Panc1 (cell line): ENCODE measurements at regions not wholly inside any gene's neighbourhood (a gene's known extent, or its start where the extent isn't known, plus 50 kb on each side); places are given as distances from the start of the nearest gene placed in this dataset.

Experiments used
- CTCF ChIP-seq: fragments of 450-650 bp; IDR thresholded peaks from 2 replicates; pipeline ENCODE4 v1.5.1; 2017; ENCODE audit warnings: mild to moderate bottlenecking
- POLR2AphosphoS5 ChIP-seq: IDR thresholded peaks from 2 replicates; pipeline ENCODE4 v1.6.1; 2012; ENCODE audit warnings: mild to moderate bottlenecking, low read depth, low read length, moderate library complexity
- TCF7L2 ChIP-seq: IDR thresholded peaks from 2 replicates; pipeline ENCODE4 v1.6.1; 2011; ENCODE audit warnings: mild to moderate bottlenecking, low read depth, low read length, inconsistent platforms
- TF ChIP-seq, protein P1 (sequence below), 2 experiments: IDR thresholded peaks; 2 replicates each; pipeline ENCODE4 v1.6.1; 2011 to 2012; ENCODE audit warnings: low read depth in 2 of 2, control low read depth in 1 of 2, low read length in 1 of 2, mild to moderate bottlenecking in 1 of 2, moderate library complexity in 1 of 2; ENCODE audit not compliant: insufficient read depth in 1 of 2

GRCh38 chr1:5515501-5515900 is 476.7 kb downstream of the NPHP4 start:
- no peak for TF ChIP-seq POLR2AphosphoS5
- no peak for TF ChIP-seq CTCF
- TF ChIP-seq, protein P1, sequence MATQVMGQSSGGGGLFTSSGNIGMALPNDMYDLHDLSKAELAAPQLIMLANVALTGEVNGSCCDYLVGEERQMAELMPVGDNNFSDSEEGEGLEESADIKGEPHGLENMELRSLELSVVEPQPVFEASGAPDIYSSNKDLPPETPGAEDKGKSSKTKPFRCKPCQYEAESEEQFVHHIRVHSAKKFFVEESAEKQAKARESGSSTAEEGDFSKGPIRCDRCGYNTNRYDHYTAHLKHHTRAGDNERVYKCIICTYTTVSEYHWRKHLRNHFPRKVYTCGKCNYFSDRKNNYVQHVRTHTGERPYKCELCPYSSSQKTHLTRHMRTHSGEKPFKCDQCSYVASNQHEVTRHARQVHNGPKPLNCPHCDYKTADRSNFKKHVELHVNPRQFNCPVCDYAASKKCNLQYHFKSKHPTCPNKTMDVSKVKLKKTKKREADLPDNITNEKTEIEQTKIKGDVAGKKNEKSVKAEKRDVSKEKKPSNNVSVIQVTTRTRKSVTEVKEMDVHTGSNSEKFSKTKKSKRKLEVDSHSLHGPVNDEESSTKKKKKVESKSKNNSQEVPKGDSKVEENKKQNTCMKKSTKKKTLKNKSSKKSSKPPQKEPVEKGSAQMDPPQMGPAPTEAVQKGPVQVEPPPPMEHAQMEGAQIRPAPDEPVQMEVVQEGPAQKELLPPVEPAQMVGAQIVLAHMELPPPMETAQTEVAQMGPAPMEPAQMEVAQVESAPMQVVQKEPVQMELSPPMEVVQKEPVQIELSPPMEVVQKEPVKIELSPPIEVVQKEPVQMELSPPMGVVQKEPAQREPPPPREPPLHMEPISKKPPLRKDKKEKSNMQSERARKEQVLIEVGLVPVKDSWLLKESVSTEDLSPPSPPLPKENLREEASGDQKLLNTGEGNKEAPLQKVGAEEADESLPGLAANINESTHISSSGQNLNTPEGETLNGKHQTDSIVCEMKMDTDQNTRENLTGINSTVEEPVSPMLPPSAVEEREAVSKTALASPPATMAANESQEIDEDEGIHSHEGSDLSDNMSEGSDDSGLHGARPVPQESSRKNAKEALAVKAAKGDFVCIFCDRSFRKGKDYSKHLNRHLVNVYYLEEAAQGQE (IDR thresholded peaks at IDR 0.05; ENCODE audit: insufficient read depth in 1 of 2, low read depth in 2 of 2, low read length in 1 of 2), result no peak
- no peak for TF ChIP-seq TCF7L2
